VCaP (cell line): ENCODE measurements at regions not wholly inside any gene's neighbourhood (a gene's known extent, or its start where the extent isn't known, plus 50 kb on each side); places are given as distances from the start of the nearest gene placed in this dataset.
A peak's percentile ranks its signal among the peaks of the same experiment; 100 is the strongest.
"Not testable (repeated sequence)": the region's sequence is repeated elsewhere in the genome, so short reads cannot be mapped to it uniquely, and the experiment has no call there.

Experiments used
- H3K27ac ChIP-seq: fragments of 450-650 bp; 2 replicates; pipeline ENCODE4 v1.5.1; 2017
- CTCF ChIP-seq: fragments of 450-650 bp; conservative IDR thresholded peaks from 2 replicates; pipeline ENCODE4 v1.5.1; 2017; ENCODE audit warnings: mild to moderate bottlenecking, moderate library complexity

GRCh38 chr5:39654715-39655114 is 229.9 kb upstream of the DAB2 start:
- TF ChIP-seq CTCF, result no peak
- peak overlapping the region; percentile 84 for H3K27ac ChIP-seq

GRCh38 chr5:39652481-39652880 is 227.7 kb upstream of the DAB2 start:
- not testable (repeated sequence) for H3K27ac ChIP-seq

GRCh38 chr5:39652036-39652435 is 227.3 kb upstream of the DAB2 start:
- no peak for TF ChIP-seq CTCF
- H3K27ac ChIP-seq, result no peak overlapping the region

GRCh38 chr5:39650008-39650762 is 225.4 kb upstream of the DAB2 start:
- no peak for TF ChIP-seq CTCF
- H3K27ac ChIP-seq, result no peak overlapping the region

- TF ChIP-seq CTCF, result no peak
- H3K27ac ChIP-seq, result no peak overlapping the region
These were observed 224.1 kb upstream of the DAB2 start for GRCh38 chr5:39648848-39649227.

- no peak overlapping the region for H3K27ac ChIP-seq
- TF ChIP-seq CTCF, result no peak
These were observed 223.5 kb upstream of the DAB2 start for GRCh38 chr5:39648085-39648847.

- no peak for TF ChIP-seq CTCF
- no peak overlapping the region for H3K27ac ChIP-seq
These were observed 215.8 kb upstream of the DAB2 start for GRCh38 chr5:39640552-39640951.

- H3K27ac ChIP-seq, result no peak overlapping the region
- TF ChIP-seq CTCF, result no peak
These were observed 214.9 kb upstream of the DAB2 start for GRCh38 chr5:39639618-39640089.
